Stimulated activated CD8-positive, alpha-beta memory T cell treated with anti-CD3 and anti-CD28 coated beads, Interleukin-4, amount 100 ng/mL, for 48 hours (primary cell): ENCODE measurements at regions not wholly inside any gene's neighbourhood (a gene's known extent, or its start where the extent isn't known, plus 50 kb on each side); places are given as distances from the start of the nearest gene placed in this dataset.

Experiments
- DNase-seq: peaks from one replicate; pipeline ENCODE4 v3.0.0-alpha.2; 2020

- no peak for DNase-seq
Observed at GRCh38 chrY:8566198-8566597, 771.1 kb upstream of the TSPY4 start.

GRCh38 chrY:8570384-8570783, 766.9 kb upstream of the TSPY4 start:
- DNase-seq: no peak

GRCh38 chrY:8572916-8573315, 764.3 kb upstream of the TSPY4 start:
- DNase-seq: no peak

- no peak for DNase-seq
Observed at GRCh38 chrY:8582277-8582850, 754.9 kb upstream of the TSPY4 start.

- no peak for DNase-seq
Observed at GRCh38 chrY:8583191-8583590, 754.1 kb upstream of the TSPY4 start.

- DNase-seq: no peak
Observed at GRCh38 chrY:8590641-8591040, 746.6 kb upstream of the TSPY4 start.

- DNase-seq: no peak
Observed at GRCh38 chrY:8591821-8592516, 745.3 kb upstream of the TSPY4 start.

- DNase-seq: no peak
Observed at GRCh38 chrY:8594657-8595056, 742.6 kb upstream of the TSPY4 start.

GRCh38 chrY:8599141-8599540, 738.1 kb upstream of the TSPY4 start:
- DNase-seq: no peak

- no peak for DNase-seq
Observed at GRCh38 chrY:8610620-8611019, 726.6 kb upstream of the TSPY4 start.

GRCh38 chrY:8611815-8612214, 725.4 kb upstream of the TSPY4 start:
- no peak for DNase-seq

- no peak for DNase-seq
Observed at GRCh38 chrY:8618302-8618701, 719.0 kb upstream of the TSPY4 start.

- no peak for DNase-seq
Observed at GRCh38 chrY:8622156-8622555, 715.1 kb upstream of the TSPY4 start.

- no peak for DNase-seq
Observed at GRCh38 chrY:8622856-8623255, 714.4 kb upstream of the TSPY4 start.

GRCh38 chrY:8629636-8630035, 707.6 kb upstream of the TSPY4 start:
- DNase-seq: no peak

GRCh38 chrY:8638111-8638510, 699.2 kb upstream of the TSPY4 start:
- no peak for DNase-seq

GRCh38 chrY:8644926-8645325, 692.3 kb upstream of the TSPY4 start:
- no peak for DNase-seq

- DNase-seq: no peak
Observed at GRCh38 chrY:8652445-8652844, 684.8 kb upstream of the TSPY4 start.

- DNase-seq: no peak
Observed at GRCh38 chrY:8655017-8655416, 682.2 kb upstream of the TSPY4 start.

- DNase-seq: no peak
Observed at GRCh38 chrY:8656101-8656500, 681.2 kb upstream of the TSPY4 start.

- DNase-seq: no peak
Observed at GRCh38 chrY:8656515-8656914, 680.7 kb upstream of the TSPY4 start.

- no peak for DNase-seq
Observed at GRCh38 chrY:8659721-8660120, 677.5 kb upstream of the TSPY4 start.

GRCh38 chrY:8673896-8674295, 663.4 kb upstream of the TSPY4 start:
- no peak for DNase-seq

GRCh38 chrY:8677336-8677935, 659.8 kb upstream of the TSPY4 start:
- DNase-seq: no peak

GRCh38 chrY:8687154-8687553, 650.1 kb upstream of the TSPY4 start:
- no peak for DNase-seq
